HG02642 (cell line): ENCODE measurements at regions not wholly inside any gene's neighbourhood (a gene's known extent, or its start where the extent isn't known, plus 50 kb on each side); places are given as distances from the start of the nearest gene placed in this dataset.
"Not testable (repeated sequence)": the region's sequence is repeated elsewhere in the genome, so short reads cannot be mapped to it uniquely, and the experiment has no call there.

Experiments used
- ATAC-seq: cut with Tn5 transposase; IDR thresholded peaks from one replicate; pipeline ENCODE4 v1.9.1; 2021; ENCODE audit warnings: mild to moderate bottlenecking; ENCODE audit not compliant: unreplicated experiment, poor library complexity

DNA sequence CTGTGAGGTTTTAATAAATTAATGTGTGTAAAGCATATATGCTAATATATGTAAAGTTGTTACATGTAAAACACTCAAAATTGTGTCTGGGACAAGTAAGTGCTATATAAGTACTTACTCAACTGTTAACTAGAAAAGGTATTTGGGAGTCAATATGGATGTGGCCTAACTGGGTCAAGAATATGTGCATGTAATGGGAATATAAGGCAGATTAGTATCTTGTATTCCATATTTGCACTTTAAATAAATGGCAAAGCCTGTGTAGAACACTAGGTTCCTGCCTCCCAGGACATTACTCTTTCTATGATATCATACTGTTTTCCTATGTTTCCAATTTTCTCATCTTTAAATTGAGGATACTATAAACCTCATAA, 270.6 kb downstream of the FBXO8 start:
- ATAC-seq: no peak

DNA sequence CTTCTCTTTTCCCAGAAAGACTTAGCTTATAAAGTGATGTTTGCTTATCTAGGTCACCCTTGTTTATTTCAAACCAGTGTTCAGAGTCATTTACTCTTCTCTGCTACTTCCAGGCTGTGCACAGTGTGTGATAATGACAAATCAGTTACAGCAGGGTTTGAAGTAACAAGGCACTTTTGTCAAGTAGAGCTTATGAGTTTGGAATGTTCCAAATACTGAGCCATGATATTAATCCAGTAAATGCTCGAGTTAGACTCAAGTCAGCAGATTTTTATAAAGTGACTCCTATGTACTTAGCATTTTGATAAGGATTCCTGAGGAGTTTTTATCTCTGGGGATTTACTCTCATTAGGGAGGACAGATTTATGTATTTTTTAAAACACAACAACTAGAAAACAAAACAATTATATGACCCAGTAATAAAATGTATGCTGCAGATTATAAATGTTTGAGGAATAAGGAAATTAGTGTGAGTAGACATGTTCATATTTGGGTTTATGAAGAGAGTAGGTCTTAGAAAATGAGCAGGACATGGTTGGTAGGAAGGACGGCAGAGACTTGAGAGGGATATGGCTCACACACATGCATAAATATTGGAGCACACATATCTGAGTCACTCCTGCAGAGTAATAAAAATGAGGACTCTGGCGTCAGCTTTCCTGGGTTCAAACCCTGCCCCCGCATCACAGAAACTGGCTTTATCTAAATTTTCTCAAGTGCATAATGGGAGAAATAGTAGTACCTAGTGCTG, 271.2 kb downstream of the FBXO8 start:
- ATAC-seq: no peak

DNA sequence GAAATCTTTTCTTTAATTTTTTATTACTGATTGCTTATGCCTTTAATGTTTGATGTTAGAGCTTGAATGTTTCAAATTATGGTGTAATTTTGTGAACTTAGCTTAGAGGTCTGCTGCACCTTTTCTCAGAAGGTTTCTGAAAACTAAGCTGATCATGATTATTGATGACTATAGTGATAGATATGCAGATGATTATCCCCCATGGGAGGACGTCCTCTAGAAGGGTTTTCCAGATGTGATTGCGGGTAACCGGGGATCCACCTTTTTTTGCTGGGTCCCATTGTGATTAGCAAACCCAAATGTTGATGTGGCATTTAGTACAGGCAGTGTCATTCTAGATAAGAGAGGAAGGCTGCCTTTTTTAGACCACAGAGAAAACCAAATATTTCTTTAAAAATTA, 272.9 kb downstream of the FBXO8 start:
- no peak for ATAC-seq

DNA sequence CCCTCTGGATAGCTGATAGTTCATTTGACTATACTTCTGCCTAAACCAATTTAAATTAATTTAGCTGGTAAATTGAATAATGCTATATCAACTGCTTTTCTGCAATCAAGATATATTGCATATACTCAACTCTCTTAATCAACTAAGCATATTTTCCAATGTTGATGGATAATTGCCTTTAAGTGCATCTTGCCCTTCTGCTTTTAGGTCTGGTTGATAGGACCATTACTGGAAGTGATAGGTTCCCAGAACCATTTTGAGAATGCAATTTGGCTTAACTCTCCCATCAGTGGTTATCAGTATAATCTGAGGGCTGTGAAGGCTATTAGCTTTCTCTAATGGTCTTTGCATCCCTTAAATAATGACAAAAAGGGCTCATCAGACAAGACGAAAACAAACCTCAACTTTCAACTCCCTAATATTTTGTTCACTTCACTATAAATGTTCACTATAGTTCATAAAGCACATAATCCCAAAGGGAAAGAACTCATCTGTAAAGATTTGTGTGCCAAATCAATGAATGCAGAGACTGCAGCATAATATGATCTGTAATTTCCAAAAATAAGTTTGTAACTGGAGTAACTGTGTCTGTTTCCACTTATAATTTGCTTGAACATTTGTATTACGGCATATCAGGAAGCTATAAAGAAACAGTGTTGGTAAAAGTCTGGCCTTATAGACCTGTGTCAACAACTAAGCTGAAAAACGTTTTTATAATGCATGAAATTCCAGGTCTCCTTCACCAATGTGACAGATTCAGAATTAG, 273.6 kb downstream of the FBXO8 start:
- ATAC-seq: no peak

DNA sequence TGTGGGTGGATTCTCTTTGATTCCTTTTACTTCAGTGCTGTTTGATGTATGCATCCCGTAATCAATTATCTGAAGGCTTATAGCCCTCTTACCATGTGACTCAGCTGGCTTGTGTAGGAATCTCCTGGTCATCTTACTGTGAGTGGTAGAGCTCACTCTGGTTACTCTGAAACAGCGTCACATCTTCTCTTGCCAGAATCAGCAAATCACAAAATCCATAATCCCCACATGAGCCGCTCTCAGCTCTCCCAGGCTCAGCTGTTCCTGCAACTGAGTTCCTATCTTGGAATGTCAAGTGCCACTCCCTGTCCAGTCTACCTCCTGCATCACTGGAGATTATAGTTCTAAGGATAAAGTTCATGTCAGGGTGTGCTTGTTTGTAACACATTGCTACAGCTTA, 278.0 kb downstream of the FBXO8 start:
- no peak for ATAC-seq

DNA sequence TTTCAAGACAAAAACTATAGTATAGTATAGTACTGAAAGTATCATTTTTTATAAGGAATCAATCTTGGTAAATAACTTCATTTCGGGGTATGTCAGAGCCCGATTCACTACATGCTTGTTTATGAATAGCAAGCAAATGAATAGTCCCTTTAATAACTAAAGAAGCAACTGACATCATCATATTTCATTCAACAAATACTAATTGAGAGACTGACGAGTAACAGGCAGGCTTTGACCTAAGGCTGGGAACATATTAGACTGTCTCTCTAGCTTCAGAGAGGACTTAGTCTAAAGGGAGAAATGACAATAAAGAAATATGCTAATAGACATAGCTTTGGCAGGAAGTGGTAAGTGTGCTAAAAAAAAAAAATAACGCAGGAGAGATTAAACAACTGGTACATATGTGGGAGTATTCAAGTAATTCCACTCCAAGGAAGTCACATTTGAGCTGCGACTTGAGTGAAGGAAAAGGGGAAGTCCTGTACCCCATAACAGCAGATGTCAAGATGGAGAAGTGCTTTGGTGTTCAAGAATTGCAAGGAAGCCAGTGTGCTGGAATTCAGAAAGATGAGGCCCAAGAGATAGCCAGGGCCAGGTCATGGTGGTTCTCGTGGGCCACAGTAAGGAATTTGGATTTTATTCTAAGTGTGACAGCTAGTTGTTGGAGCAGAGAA, 284.9 kb downstream of the FBXO8 start:
- ATAC-seq: no peak

DNA sequence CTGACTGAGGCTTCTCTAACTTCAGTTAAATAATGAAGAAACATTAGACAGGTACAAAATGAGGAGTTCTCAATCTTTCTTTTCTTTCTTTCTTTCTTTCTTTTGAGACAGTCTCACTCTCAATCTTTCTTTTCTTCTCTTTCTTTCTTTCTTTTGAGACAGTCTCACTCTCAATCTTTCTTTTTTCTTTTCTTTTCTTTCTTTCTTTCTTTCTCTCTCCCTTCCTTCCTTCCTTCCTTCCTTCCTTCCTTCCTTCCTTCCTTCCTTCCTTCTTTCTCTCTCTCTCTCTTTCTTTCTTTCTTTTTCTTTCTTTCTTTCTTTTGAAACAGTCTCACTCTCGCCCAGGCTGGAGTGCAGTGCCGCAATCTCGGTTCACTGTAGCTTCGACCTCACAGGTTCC, 287.7 kb downstream of the FBXO8 start:
- ATAC-seq: not testable (repeated sequence)

DNA sequence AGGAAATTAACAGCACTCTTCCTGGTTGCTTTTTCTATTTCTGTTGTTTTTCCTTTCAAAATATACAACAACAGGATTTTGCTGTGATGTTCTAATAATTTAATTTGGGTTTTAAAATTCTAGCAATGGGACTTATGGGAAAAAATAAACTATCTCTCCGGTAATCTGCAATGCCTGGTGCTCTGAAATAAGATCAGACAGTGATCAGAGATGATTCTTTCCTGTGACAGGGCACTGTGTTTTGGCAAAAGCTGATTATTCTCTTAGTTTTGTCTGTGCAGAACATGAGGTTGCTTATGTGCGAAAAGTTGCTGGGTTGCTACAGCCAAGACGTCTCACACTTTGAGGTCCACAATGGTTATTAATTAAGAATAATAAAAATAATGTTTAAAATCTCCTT, 291.7 kb downstream of the FBXO8 start:
- no peak for ATAC-seq

DNA sequence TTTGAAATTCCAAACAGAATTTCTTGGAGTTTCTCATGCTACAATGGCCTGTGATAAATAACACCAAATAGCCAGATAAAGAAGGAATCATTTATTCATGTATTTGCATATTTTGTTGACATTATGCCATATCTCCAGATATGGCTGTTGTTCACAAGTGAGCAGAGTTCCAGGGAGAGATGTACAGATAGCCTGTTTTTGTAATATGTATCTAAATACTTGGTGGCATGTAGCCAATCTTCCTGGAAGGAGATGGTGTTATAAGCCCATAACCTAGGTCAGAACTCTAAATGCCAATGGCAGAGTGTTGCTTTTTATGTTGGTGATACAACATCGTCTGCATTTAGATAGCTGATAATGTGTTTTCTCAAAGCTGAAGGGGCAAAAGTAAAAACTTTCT, 292.2 kb downstream of the FBXO8 start:
- no peak for ATAC-seq

DNA sequence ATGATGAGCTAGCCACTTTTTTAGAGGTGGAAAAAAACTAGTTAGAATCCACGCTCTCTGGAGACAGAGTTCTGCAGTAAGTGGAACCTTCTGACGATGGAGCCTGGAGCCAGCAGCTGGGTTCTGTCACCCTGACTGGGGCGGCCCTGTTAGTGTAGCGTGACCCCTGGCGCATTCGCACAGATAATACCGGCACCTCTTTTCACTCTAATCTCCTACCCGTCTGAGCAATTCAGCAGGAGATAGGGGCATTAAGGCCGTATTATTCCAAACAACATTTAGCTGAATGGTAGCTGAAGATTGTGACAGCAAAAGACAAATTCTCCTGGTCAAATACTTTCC, 292.6 kb downstream of the FBXO8 start:
- no peak for ATAC-seq

DNA sequence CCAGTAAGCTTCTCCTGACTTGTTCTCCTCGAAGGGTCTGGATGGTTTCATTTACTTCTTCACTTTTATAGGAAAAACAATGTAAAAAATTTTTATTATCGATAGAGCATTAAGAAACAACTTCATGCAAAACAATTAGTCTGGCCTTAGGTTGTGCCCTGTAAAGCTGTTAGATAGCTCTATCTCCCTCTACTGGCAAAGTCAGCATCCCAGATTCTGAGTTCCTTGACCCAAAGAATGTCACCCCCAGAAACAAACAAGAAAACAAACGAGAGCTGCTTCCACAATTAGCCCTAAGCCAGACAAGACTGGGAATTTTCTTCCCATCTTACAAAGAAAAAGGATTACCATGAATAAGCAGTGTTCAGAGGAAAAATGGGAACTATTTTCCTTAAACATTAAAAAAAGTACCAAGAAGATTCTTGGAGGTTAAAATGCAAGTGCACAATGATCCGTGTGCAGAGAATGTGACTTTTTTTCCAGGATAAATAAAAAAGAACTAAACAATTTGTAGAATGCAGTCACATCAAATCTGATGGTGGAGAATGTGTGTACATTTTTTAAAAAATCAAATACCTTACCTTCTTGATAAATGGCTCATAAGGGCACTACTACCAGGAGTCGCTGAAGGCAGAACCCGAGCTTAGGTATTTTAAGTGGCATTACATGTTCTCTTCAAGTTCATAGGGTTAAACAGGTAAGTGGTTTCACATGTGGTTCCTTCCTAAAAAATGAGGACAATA, 293.2 kb downstream of the FBXO8 start:
- ATAC-seq: no peak

DNA sequence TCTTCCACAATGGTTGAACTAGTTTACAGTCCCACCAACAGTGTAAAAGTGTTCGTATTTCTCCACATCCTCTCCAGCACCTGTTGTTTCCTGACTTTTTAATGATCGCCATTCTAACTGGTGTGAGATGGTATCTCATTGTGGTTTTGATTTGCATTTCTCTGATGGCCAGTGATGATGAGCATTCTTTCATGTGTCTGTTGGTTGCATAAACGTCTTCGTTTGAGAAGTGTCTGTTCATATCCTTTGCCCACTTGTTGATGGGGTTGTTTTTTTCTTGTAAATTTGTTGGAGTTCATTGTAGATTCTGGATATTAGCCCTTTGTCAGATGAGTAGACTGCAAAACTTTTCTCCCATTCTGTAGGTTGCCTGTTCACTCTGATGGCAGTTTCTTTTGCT, 319.9 kb downstream of the FBXO8 start:
- not testable (repeated sequence) for ATAC-seq

DNA sequence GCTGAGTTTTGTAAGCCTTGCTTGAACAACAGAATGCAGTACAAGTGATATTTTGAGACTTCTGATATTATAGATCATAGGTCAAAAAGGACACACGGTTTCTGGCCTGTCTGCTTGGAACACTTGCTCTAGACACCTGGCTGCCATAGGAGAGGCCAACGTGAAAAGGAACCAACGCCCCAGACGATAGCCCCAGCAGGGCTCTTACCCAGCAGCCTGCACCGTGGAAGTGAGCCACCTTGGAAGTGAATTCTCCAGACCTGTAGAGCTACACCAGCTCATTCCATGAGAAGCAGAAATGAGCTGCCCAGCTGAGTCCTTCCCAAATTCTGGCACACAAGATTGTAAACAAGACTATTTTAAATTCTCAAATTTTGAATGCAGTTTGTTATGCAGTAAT, 323.1 kb downstream of the FBXO8 start:
- ATAC-seq: no peak

DNA sequence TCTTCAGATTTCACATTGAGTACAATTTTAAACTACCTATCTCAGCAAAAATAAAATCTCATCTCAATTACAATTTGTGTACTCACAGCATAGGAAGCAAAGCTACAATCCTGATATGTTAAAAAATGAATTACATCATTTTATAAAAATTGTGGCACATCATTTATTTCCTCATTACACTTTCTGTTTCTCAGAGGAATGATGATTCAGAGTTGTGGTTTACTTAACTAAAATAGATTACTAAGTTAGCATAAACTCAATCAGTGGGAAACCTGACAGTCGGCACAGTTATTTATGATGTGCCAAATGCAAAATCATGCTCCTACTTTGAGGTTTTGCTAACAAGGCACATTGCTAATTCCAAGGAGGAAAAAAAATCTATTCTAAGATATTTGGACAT, 325.0 kb downstream of the FBXO8 start:
- no peak for ATAC-seq

DNA sequence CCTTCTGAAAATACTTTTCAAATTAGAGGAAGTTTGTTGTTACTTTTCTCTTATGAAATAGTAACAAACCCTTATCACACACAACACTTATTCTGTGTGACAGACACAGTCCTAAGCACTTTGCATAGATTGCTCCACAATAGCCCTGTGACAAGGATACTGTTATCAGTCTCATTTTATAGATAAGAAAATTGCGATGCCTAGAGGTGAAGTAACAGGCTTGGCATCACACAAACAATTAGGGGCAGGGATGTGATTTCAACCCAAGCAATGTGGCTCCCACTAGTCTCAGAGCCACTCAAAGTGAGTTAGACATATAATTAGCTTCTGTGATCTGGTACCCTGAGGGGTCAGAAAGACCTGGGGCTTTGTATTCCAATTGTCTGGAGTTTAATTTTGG, 339.9 kb downstream of the FBXO8 start:
- no peak for ATAC-seq

DNA sequence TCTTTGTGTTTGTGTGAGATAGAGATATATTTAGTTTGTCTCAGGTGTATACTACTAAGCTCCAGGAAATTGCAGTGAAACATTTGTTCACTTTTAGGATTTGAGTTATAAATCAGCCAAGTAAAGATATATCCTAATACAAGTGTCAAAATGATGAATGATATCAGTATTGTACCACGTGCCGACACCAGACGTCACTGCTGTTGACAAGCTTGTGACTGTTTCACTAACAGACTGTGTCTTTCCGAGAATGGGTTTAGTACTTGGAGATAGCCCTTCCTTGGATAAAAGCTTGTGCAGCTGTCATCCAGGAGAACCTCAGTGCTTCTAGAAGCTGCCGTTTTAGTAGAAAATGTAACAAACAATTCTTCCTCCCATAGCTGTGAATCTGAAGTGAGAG, 343.3 kb downstream of the FBXO8 start:
- no peak for ATAC-seq

DNA sequence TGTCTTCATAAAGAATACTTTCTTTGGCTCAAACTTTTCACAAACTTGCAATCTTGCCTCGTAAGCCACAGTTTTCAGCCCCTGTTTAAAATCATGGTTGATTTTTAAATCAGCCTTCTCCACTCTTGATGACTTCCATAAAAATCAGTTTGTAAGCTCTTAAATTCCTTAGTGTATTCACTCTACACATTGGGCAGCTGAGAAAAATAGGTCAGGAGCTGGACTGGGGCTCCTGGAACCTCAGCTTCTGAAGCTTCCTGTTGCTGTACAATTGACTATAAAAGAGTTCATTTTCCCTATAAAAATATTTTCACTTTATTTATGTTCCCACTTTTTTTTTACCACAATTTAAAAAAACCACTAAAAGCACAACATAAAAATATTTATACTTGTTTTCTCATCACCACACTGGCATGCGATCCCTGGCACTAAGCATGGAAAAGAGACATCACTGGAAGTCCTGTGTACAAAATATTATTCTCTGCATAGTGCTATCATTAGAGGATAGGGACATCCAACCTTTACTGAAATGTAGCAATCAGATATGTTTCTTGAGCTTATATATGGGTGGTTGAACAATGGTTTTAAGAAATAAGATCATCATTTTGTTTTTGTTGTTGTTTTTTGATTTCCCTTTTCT, 345.7 kb downstream of the FBXO8 start:
- ATAC-seq: no peak

DNA sequence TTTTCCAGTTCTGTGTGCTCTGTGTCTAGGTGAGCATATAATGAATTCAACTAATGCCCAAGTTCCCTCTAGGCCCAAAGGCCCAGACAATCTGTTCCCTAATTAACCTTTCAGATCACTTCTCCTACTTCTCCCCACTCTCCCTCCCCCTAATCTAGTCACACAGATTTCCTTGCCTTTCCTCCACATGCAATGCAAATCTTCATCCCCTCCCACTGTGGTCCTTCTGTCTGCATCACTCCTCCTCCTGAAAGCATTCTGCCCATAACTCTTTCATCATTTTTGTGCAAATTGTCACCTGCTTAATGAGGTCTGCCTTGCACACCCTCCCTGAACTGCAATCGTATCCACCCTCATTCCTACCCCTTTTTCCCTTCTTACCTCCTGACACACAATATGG, 346.6 kb downstream of the FBXO8 start:
- ATAC-seq: no peak

DNA sequence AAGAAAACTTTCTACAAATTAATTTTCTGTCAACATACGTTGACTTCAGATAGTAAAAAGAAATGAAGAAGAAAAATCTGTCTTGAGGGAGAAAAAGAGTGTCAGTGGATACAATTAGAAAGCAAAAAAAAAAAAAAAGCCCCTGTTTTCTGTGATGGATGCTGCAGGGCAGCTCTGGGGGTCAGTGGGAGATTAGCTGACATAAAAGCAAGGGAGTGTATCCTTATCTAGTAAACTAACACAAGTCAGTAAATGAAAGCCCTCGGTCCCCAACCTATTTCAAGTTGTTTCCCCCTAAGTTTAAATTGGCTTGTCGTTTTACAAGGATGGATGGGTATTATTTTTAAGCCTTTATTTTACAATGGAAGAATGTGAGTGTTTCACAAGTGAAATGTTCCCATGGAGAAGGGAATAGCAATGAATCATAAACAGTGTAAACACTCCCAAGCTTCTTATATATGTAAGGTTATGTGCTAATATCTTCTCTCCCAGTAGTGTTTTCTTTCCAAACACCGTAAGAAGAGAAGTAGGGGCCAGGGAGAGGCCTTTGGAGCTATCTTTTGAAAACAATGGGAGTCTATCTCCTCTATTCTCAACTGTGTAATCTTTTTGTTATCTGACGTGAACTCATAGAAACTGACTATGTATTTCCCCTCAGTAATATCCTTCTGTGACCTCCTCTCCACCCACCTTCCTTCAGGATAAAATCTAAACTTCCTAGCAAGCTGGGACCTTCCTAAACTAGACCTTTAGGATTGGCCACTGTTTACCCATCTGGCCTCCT, 347.7 kb downstream of the FBXO8 start:
- no peak for ATAC-seq
